Astrocyte of the spinal cord (primary cell): ENCODE measurements at regions not wholly inside any gene's neighbourhood (a gene's known extent, or its start where the extent isn't known, plus 50 kb on each side); places are given as distances from the start of the nearest gene placed in this dataset.

Source experiments
- DNase-seq: peaks from one replicate; pipeline ENCODE4 v3.0.0; 2011; ENCODE audit warnings: low read depth, low spot score
- H3K4me3 ChIP-seq: 2 replicates; pipeline ENCODE4 v1.5.1; 2011; ENCODE audit warnings: low read depth, mild to moderate bottlenecking, low read length, moderate library complexity
- CTCF ChIP-seq: IDR thresholded peaks from 2 replicates; pipeline ENCODE4 v1.5.1; 2012; ENCODE audit warnings: low read depth, mild to moderate bottlenecking, low read length, inconsistent platforms
- in situ Hi-C: cut with HindIII; loops from 2 replicates; pipeline ENCODE4 v1.10.0; 2017; ENCODE audit warnings: low sequenced_read_pairs

GRCh38 chr14:88929656-88930436 is 105.4 kb downstream of the TTC8 start:
- TF ChIP-seq CTCF, result no peak
- DNase-seq, result no peak
- in situ Hi-C loops, result no loop called here
- H3K4me3 ChIP-seq, result no peak overlapping the region

- in situ Hi-C loops, result no loop called here
- TF ChIP-seq CTCF, result no peak
- no peak for DNase-seq
- H3K4me3 ChIP-seq, result no peak overlapping the region
These were observed 107.1 kb downstream of the TTC8 start for GRCh38 chr14:88931321-88932110.

GRCh38 chr14:88933191-88933590 is 108.7 kb downstream of the TTC8 start:
- DNase-seq, result no peak
- no peak overlapping the region for H3K4me3 ChIP-seq
- no peak for TF ChIP-seq CTCF
- in situ Hi-C loops, result no loop called here

- DNase-seq, result peak; percentile 43
- no peak for TF ChIP-seq CTCF
- in situ Hi-C loops, result no loop called here
- no peak overlapping the region for H3K4me3 ChIP-seq
These were observed 109.9 kb downstream of the TTC8 start for GRCh38 chr14:88934351-88934806.

- no peak for DNase-seq
- TF ChIP-seq CTCF, result no peak
- H3K4me3 ChIP-seq, result no peak overlapping the region
- in situ Hi-C loops, result no loop called here
These were observed 110.6 kb downstream of the TTC8 start for GRCh38 chr14:88935083-88935482.

- H3K4me3 ChIP-seq, result no peak overlapping the region
- TF ChIP-seq CTCF, result no peak
- in situ Hi-C loops, result no loop called here
- peak; percentile 33 for DNase-seq
These were observed 113.3 kb downstream of the TTC8 start for GRCh38 chr14:88937706-88938105.
